Fibroblast of pulmonary artery (primary cell): ENCODE measurements at regions not wholly inside any gene's neighbourhood (a gene's known extent, or its start where the extent isn't known, plus 50 kb on each side); places are given as distances from the start of the nearest gene placed in this dataset.
A peak's percentile ranks its signal among the peaks of the same experiment; 100 is the strongest.

Source experiments
- DNase-seq: peaks from one replicate; pipeline ENCODE4 v3.0.0-alpha.2; 2010; ENCODE audit warnings: low read depth
- H3K4me3 ChIP-seq: replicated peaks from 2 replicates; pipeline ENCODE4 v1.5.1; 2011; ENCODE audit warnings: low read depth, mild to moderate bottlenecking, control low read depth, low read length, moderate library complexity
- CTCF ChIP-seq: IDR thresholded peaks from 2 replicates; pipeline ENCODE4 v1.5.1; 2011; ENCODE audit warnings: mild to moderate bottlenecking, control low read depth, low read length, inconsistent platforms; ENCODE audit errors: missing control alignments

DNA sequence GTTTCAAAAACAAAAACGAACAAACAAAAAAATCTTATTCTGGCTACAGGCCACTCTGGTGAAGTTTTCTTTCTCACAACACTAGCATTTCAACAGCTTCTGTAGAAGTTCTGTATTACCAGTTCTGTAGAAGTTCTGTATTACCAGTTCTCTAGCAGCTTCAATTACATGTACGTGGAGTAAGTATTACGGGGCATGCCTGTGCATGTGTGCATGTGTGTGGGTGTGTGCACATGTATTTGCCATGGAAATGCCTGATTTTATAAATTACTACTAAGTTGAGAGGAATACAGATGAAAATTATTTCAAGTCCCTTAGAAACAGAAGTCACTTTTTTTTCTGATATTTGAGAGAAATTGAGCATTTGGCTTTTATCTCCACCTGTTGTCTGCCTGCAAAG, 414.2 kb downstream of the FOXO1 start:
- no peak for DNase-seq
- TF ChIP-seq CTCF: no peak
- H3K4me3 ChIP-seq: no peak overlapping the region

DNA sequence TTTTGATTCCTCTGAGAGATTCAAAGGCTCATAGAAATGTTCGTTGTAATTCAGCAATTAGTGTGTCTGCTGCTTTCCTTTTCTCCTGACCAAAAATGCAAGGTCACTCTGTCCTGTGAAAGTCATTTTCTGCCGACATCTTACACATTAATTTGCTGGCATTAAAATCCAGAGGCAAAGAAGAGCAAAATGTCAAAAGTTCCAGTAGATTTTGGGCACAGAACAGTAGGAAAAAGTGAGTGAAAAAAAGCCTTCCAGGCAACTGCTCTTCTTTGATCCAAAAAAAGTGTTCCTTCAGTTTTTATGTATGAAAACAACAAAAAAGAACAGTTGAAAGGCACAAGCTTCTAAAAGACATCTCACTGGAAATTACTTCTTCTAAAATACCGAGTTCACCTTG, 413.8 kb downstream of the FOXO1 start:
- no peak overlapping the region for H3K4me3 ChIP-seq
- DNase-seq: no peak
- no peak for TF ChIP-seq CTCF

GRCh38 chr13:40254394-40254793, 412.0 kb downstream of the FOXO1 start:
- DNase-seq: no peak
- no peak overlapping the region for H3K4me3 ChIP-seq
- TF ChIP-seq CTCF: no peak

DNA sequence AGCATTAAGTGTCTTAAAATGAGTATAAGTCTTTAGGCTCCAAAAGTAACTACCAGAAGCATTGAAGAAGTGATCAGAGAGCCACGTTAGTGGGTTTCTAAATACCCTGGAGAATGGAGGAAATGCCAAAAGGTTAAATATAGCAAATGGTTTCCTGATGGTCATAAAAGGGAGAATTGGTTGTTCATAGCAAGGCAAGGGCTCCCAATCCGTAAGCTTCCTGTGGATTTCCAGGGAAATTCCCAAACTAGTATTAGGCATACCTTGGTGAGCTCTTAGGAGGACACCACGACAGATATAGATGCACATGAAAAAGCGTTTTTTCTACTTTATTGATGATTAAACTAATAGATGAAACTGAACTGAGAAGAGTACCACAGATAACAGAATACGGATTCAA, 410.9 kb downstream of the FOXO1 start:
- H3K4me3 ChIP-seq: no peak overlapping the region
- no peak for TF ChIP-seq CTCF
- DNase-seq: no peak

DNA sequence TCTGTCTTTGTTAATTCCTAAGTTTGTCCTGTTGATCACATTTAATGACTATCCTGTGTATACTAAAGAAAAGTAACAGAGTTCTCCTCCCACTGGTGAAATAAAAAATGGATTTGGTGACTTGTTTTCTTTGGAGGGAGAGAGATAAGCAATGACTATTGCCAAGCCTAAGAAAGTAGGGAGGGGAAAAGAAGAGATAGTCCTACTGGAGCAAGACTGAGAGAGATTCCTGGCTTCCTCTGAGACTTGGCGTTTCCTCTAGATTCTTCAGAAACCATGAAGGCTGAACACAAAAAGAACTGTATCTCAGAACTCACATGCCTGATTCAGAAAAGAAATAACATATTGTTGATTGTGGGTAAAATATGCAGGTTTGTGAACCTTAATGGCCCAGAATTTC, 406.5 kb downstream of the FOXO1 start:
- no peak for TF ChIP-seq CTCF
- no peak overlapping the region for H3K4me3 ChIP-seq
- peak; percentile 60 for DNase-seq

- H3K4me3 ChIP-seq: no peak overlapping the region
- no peak for DNase-seq
- TF ChIP-seq CTCF: no peak
Observed at GRCh38 chr13:40261336-40261735, 405.1 kb downstream of the FOXO1 start.

DNA sequence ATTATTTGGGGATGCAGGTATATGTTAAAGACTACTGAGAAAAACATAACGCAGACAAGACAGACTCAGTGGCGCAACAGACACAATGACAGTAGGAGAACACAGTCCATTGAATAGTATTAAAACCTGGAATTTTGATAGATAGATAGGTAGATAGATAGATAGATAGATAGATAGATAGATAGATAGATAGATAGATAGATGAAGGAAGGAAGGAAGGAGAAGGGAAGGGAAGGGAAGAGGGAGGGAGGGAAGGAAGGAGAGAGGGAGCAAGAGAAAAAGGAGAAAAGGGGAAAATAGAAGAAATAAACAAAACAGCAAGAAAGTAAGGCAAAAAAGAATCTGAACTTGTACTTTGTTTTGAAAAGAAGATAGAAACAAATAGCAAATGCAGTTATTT, 404.5 kb downstream of the FOXO1 start:
- H3K4me3 ChIP-seq: no peak overlapping the region
- no peak for DNase-seq
- no peak for TF ChIP-seq CTCF
